IMR-90 (cell line): ENCODE measurements at regions not wholly inside any gene's neighbourhood (a gene's known extent, or its start where the extent isn't known, plus 50 kb on each side); places are given as distances from the start of the nearest gene placed in this dataset.

ENCODE experiments used
- ATAC-seq: fragments of 200-7000 bp; cut with Tn5 transposase; 2 replicates; pipeline ENCODE4 v1.9.1; 2020; ENCODE audit warnings: low read depth, mild to moderate bottlenecking, moderate library complexity
- BruUV-seq: library from RNA; stranded (reverse); fragments of 400-500 nt; replicated peaks from 2 replicates; lab custom pipeline; 2021; lab: Mats Ljungman, UMichigan
- CTCF ChIA-PET: fragments of 300-600 bp; formaldehyde crosslinking; extraction: SDS; loops from one replicate; lab custom pipeline; 2021; ENCODE audit warnings: antibody characterized with exemption; lab: Yijun Ruan, JAX
- POLR2A ChIA-PET: fragments of 300-600 bp; sonication (Branson Sonifier 250); formaldehyde crosslinking; loops from one replicate; lab custom pipeline; 2022; ENCODE audit warnings: antibody characterized with exemption; ENCODE audit not compliant: unreplicated experiment; lab: Charles Lee
- DNase-seq: peaks from one replicate; pipeline ENCODE4 v3.0.0; 2013
- H2AFZ ChIP-seq: replicated peaks from 2 replicates; pipeline ENCODE3; 2013; ENCODE audit warnings: low read length, mild to moderate bottlenecking; ENCODE audit not compliant: poor library complexity
- H2AK5ac ChIP-seq: 2 replicates; pipeline ENCODE4 v1.6.1; 2013; ENCODE audit warnings: low read depth, low read length, inconsistent platforms
- H2AK9ac ChIP-seq: replicated peaks from 2 replicates; pipeline ENCODE3; 2013; ENCODE audit warnings: mild to moderate bottlenecking, low read depth, low read length, moderate library complexity; ENCODE audit not compliant: poor library complexity
- H2BK120ac ChIP-seq: 2 replicates; pipeline ENCODE4 v1.6.1; 2013; ENCODE audit warnings: low read depth, low read length, inconsistent platforms
- H2BK15ac ChIP-seq: 3 replicates; pipeline ENCODE4 v1.6.1; 2013; ENCODE audit warnings: low read depth, low read length, inconsistent platforms
- H2BK20ac ChIP-seq: 2 replicates; pipeline ENCODE4 v1.6.1; 2013; ENCODE audit warnings: low read depth, mild to moderate bottlenecking, inconsistent platforms, low read length, moderate library complexity
- H2BK5ac ChIP-seq: 2 replicates; pipeline ENCODE4 v1.6.1; 2013; ENCODE audit warnings: mild to moderate bottlenecking, low read depth, low read length, inconsistent platforms; ENCODE audit not compliant: poor library complexity, severe bottlenecking
- H3K14ac ChIP-seq: replicated peaks from 2 replicates; pipeline ENCODE4 v1.6.1; 2013; ENCODE audit warnings: low read depth, low read length, inconsistent platforms
- H3K18ac ChIP-seq: 2 replicates; pipeline ENCODE4 v1.6.1; 2013; ENCODE audit warnings: low read depth, low read length, control low read depth
- H3K23ac ChIP-seq: 2 replicates; pipeline ENCODE4 v1.6.1; 2013; ENCODE audit warnings: low read depth, low read length, inconsistent platforms
- H3K27ac ChIP-seq: 2 replicates; pipeline ENCODE4 v1.5.1; 2013; ENCODE audit warnings: mild to moderate bottlenecking, control low read depth, low read length; ENCODE audit not compliant: insufficient read depth
- H3K27me3 ChIP-seq: 2 replicates; pipeline ENCODE4 v1.6.1; 2013; ENCODE audit warnings: low read length; ENCODE audit not compliant: control insufficient read depth, insufficient read depth
- H3K36me3 ChIP-seq: 2 replicates; pipeline ENCODE4 v1.6.1; 2013; ENCODE audit warnings: low read length, mixed read lengths; ENCODE audit not compliant: control insufficient read depth, insufficient read depth
- H3K4ac ChIP-seq: 2 replicates; pipeline ENCODE4 v1.6.1; 2013; ENCODE audit warnings: low read depth, low read length, inconsistent platforms
- H3K4me1 ChIP-seq: 2 replicates; pipeline ENCODE4 v1.6.1; 2013; ENCODE audit warnings: low read length, mixed read lengths; ENCODE audit not compliant: control insufficient read depth, insufficient read depth
- H3K4me2 ChIP-seq: 2 replicates; pipeline ENCODE4 v1.6.1; 2013; ENCODE audit warnings: low read depth, mild to moderate bottlenecking, control low read depth, low read length, moderate library complexity
- H3K4me3 ChIP-seq: 2 replicates; pipeline ENCODE4 v1.5.1; 2013; ENCODE audit warnings: low read depth, mild to moderate bottlenecking, control low read depth, low read length, moderate library complexity; ENCODE audit not compliant: insufficient read depth
- H3K56ac ChIP-seq: 2 replicates; pipeline ENCODE4 v1.6.1; 2013; ENCODE audit warnings: low read length, inconsistent platforms; ENCODE audit not compliant: insufficient read depth; ENCODE audit errors: extremely low read depth
- H3K79me1 ChIP-seq, 2 experiments: 2 replicates each; pipeline ENCODE4 v1.6.1; 2013; ENCODE audit warnings: low read length in 2 of 2, inconsistent platforms in 1 of 2, low read depth in 1 of 2
- H3K9ac ChIP-seq: 2 replicates; pipeline ENCODE4 v1.6.1; 2013; ENCODE audit warnings: low read depth, low read length, control low read depth
- H3K9me1 ChIP-seq: 2 replicates; pipeline ENCODE4 v1.6.1; 2013; ENCODE audit warnings: low read length, inconsistent platforms; ENCODE audit not compliant: insufficient read depth
- H3K9me3 ChIP-seq: 2 replicates; pipeline ENCODE4 v1.6.1; 2013; ENCODE audit warnings: low read length; ENCODE audit not compliant: control insufficient read depth, insufficient read depth
- H4K20me1 ChIP-seq: 2 replicates; pipeline ENCODE4 v1.6.1; 2013; ENCODE audit warnings: low read length, inconsistent platforms; ENCODE audit not compliant: insufficient read depth
- H4K5ac ChIP-seq: 2 replicates; pipeline ENCODE4 v1.6.1; 2013; ENCODE audit warnings: mild to moderate bottlenecking, low read depth, low read length, control low read depth
- H4K8ac ChIP-seq, 2 experiments: 2 replicates each; pipeline ENCODE4 v1.6.1; 2013; ENCODE audit warnings: low read depth in 2 of 2, low read length in 2 of 2, control low read depth in 1 of 2, inconsistent platforms in 1 of 2
- H4K91ac ChIP-seq: 2 replicates; pipeline ENCODE4 v1.6.1; 2013; ENCODE audit warnings: low read depth, low read length, inconsistent platforms; ENCODE audit not compliant: insufficient read depth
- BHLHE40 ChIP-seq: fragments of 150-350 bp; IDR thresholded peaks from 2 replicates; pipeline ENCODE4 v1.6.1; 2016; ENCODE audit warnings: mild to moderate bottlenecking, low read depth, low read length
- CEBPB ChIP-seq: IDR thresholded peaks from 2 replicates; pipeline ENCODE4 v1.6.1; 2012; ENCODE audit warnings: low read depth, low read length, improper control_type of control experiment
- CHD1 ChIP-seq: IDR thresholded peaks from 2 replicates; pipeline ENCODE4 v1.6.1; 2012; ENCODE audit warnings: low read depth, low read length, improper control_type of control experiment
- CTCF ChIP-seq: conservative IDR thresholded peaks from 2 replicates; pipeline ENCODE4 v1.5.1; 2012; ENCODE audit warnings: mild to moderate bottlenecking, low read depth, low read length, improper control_type of control experiment
- FOS ChIP-seq: fragments of 150-350 bp; IDR thresholded peaks from 2 replicates; pipeline ENCODE4 v1.6.1; 2016; ENCODE audit warnings: low read depth, low read length
- MAFK ChIP-seq: IDR thresholded peaks from 2 replicates; pipeline ENCODE4 v1.6.1; 2012; ENCODE audit warnings: low read depth, low read length, improper control_type of control experiment
- MAZ ChIP-seq: IDR thresholded peaks from 2 replicates; pipeline ENCODE4 v1.6.1; 2012; ENCODE audit warnings: low read depth, mild to moderate bottlenecking, low read length, improper control_type of control experiment, moderate library complexity, borderline replicate concordance
- MXI1 ChIP-seq: IDR thresholded peaks from 2 replicates; pipeline ENCODE4 v1.6.1; 2012; ENCODE audit warnings: low read depth, mild to moderate bottlenecking, low read length, moderate library complexity, borderline replicate concordance
- NFE2L2 ChIP-seq: fragments of 150-350 bp; IDR thresholded peaks from 2 replicates; pipeline ENCODE4 v1.6.1; 2016; ENCODE audit warnings: low read depth, mild to moderate bottlenecking, low read length
- POLR2A ChIP-seq: IDR thresholded peaks from 2 replicates; pipeline ENCODE4 v1.6.1; 2012; ENCODE audit warnings: mild to moderate bottlenecking, low read depth, low read length
- RAD21 ChIP-seq: IDR thresholded peaks from 2 replicates; pipeline ENCODE4 v1.6.1; 2012; ENCODE audit warnings: low read length, improper control_type of control experiment
- RCOR1 ChIP-seq: IDR thresholded peaks from 2 replicates; pipeline ENCODE4 v1.6.1; 2012; ENCODE audit warnings: mild to moderate bottlenecking, low read length, improper control_type of control experiment; ENCODE audit not compliant: insufficient replicate concordance
- RFX5 ChIP-seq: IDR thresholded peaks from 2 replicates; pipeline ENCODE4 v1.8.0; 2012; ENCODE audit warnings: low read depth, mild to moderate bottlenecking, low read length, moderate library complexity
- SMC3 ChIP-seq: fragments of 150-350 bp; IDR thresholded peaks from 2 replicates; pipeline ENCODE4 v1.6.1; 2016; ENCODE audit warnings: low read depth, mild to moderate bottlenecking, antibody characterized with exemption, low read length, moderate library complexity
- WGBS, 2 experiments: methylation state at CpG; one replicate each; pipeline versions ENCODE4 v1.1.5 to v1.1.7; 2013; ENCODE audit warnings: missing lambda C conversion rate in 2 of 2; ENCODE audit not compliant: insufficient read length in 1 of 2; ENCODE audit errors: extremely low coverage in 2 of 2; 5-methylcytosine and 5-hydroxymethylcytosine counted together
- dilution Hi-C: fragments of 300-500 bp; cut with HindIII; formaldehyde crosslinking; loops from one replicate; pipeline ENCODE4 v1.14.3; 2018; ENCODE audit warnings: low sequenced_read_pairs; ENCODE audit not compliant: unreplicated experiment
- in situ Hi-C: fragments of 300-500 bp; cut with MboI; formaldehyde crosslinking; loops from 3 replicates; pipeline ENCODE4 v1.14.3; 2019; ENCODE audit warnings: low sequenced_read_pairs, inconsistent platforms, mixed read lengths
- intact Hi-C: fragments of 100-400 bp; cut with micrococcal nuclease; formaldehyde crosslinking; loops from 2 replicates; pipeline ENCODE4 v1.10.0; 2022
- TF ChIP-seq, protein P1 (sequence below): fragments of 150-350 bp; IDR thresholded peaks from 2 replicates; pipeline ENCODE4 v1.6.1; 2016; ENCODE audit warnings: low read depth, mild to moderate bottlenecking, low read length, moderate library complexity, borderline replicate concordance
- TF ChIP-seq, protein P2 (sequence below): fragments of 150-350 bp; IDR thresholded peaks from 2 replicates; pipeline ENCODE4 v1.6.1; 2017; ENCODE audit warnings: mild to moderate bottlenecking, antibody characterized with exemption, low read length, low read depth

DNA sequence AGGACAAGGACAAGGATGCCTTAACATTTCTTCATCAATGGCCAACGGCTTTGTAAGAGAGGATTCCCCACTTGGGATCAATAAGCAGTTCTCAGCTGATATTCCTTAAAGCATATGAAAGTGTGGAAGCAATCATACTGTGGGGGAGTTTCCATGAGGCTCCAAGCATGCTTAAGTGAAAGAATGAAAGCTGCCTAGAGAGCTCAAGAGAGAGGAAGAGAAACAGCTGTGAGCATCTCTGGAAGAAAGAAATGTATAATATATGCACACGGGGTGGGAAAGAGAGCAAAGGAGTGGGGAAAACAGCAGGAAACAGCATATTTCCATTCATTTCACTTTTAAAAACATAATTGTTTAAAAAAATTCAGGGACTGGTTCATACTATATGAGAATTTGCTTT, 94.7 kb upstream of the WARS2 start:
- WGBS, 2 experiments, result no CpG with 5 or more reads among the region's 2 CpGs
- in situ Hi-C loops, result no loop called here
- Histone ChIP-seq H2BK15ac (no peak overlapping the region), H2AFZ (no peak overlapping the region), H4K8ac (no peak overlapping the region), H2BK20ac (no peak overlapping the region), H3K27ac (no peak overlapping the region), H4K5ac (no peak overlapping the region), H3K23ac (no peak overlapping the region), H3K9me1 (no peaks in the 10 kb centered on the region), H3K4ac (no peak overlapping the region), H2BK120ac (no peak overlapping the region), H3K56ac (no peak overlapping the region), H4K91ac (no peak overlapping the region), H3K27me3 (no peaks in the 10 kb centered on the region), H3K36me3 (no peaks in the 10 kb centered on the region), H3K4me3 (no peak overlapping the region), H2AK5ac (no peak overlapping the region), H2BK5ac (no peak overlapping the region), H3K4me1 (no peaks in the 10 kb centered on the region), H3K9me3 (no peaks in the 10 kb centered on the region), H3K18ac (no peak overlapping the region), H4K20me1 (no peaks in the 10 kb centered on the region), H3K9ac (no peak overlapping the region), H2AK9ac (no peak overlapping the region), H3K14ac (no peak overlapping the region), H3K4me2 (no peak overlapping the region), H3K79me1 (no peaks in the 10 kb centered on the region)
- dilution Hi-C loops, result no loop called here
- intact Hi-C loops, result no loop called here
- BruUV-seq, result no TSS peak
- TF ChIP-seq FOS (no peak), CTCF (no peak), CHD1 (no peak), RAD21 (no peak), CEBPB (no peak), RFX5 (no peak), NFE2L2 (no peak), MXI1 (no peak), POLR2A (no peak), BHLHE40 (no peak), SMC3 (no peak), MAFK (no peak), RCOR1 (no peak), MAZ (no peak)
- TF ChIP-seq, protein P1, sequence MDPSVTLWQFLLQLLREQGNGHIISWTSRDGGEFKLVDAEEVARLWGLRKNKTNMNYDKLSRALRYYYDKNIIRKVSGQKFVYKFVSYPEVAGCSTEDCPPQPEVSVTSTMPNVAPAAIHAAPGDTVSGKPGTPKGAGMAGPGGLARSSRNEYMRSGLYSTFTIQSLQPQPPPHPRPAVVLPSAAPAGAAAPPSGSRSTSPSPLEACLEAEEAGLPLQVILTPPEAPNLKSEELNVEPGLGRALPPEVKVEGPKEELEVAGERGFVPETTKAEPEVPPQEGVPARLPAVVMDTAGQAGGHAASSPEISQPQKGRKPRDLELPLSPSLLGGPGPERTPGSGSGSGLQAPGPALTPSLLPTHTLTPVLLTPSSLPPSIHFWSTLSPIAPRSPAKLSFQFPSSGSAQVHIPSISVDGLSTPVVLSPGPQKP, result no peak
- TF ChIP-seq, protein P2, sequence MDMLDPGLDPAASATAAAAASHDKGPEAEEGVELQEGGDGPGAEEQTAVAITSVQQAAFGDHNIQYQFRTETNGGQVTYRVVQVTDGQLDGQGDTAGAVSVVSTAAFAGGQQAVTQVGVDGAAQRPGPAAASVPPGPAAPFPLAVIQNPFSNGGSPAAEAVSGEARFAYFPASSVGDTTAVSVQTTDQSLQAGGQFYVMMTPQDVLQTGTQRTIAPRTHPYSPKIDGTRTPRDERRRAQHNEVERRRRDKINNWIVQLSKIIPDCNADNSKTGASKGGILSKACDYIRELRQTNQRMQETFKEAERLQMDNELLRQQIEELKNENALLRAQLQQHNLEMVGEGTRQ, result no peak
- CTCF ChIA-PET, result no interaction called here
- DNase-seq (no peak), ATAC-seq (no peak)
- POLR2A ChIA-PET, result no interaction called here
